Hepatic stellate cell (primary cell): ENCODE measurements at regions not wholly inside any gene's neighbourhood (a gene's known extent, or its start where the extent isn't known, plus 50 kb on each side); places are given as distances from the start of the nearest gene placed in this dataset.

Experiments used
- DNase-seq: peaks from one replicate; pipeline ENCODE4 v3.0.0; 2011; ENCODE audit warnings: low spot score

DNA sequence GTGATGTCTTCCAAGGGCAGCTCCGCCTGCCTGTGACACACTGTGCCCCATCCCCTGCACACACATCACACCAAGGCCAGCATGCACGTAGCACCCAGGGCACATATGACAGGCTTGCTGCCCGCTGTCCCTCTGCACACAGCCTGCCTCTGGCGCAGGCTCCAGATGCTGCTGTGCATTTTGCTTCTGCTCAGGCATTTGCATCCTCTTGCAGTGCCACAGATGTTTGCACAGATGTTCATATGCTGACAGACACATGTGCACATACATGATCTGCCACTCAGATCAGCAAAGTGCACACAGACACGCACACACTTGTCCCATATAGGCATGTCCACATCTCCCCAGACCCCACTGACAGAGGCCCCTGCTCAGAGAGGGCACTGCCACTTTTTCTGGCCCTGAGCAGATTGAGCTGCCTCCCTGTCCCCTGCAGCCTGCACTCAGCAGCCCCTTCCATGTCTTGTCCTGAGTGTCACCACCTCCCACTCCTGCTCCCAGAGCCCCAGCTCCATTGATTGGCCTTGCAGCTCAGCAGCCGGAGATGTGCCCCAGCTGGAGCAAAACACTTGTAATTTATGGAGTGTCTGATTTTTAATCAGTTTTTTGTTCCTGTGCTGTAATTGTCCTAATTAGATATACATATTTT, 115.1 kb upstream of the RPL38 start:
- DNase-seq, result no peak

GRCh38 chr17:74088934-74089329, 114.5 kb upstream of the RPL38 start:
- DNase-seq, result no peak

GRCh38 chr17:74089380-74089779, 114.1 kb upstream of the RPL38 start:
- no peak for DNase-seq

DNA sequence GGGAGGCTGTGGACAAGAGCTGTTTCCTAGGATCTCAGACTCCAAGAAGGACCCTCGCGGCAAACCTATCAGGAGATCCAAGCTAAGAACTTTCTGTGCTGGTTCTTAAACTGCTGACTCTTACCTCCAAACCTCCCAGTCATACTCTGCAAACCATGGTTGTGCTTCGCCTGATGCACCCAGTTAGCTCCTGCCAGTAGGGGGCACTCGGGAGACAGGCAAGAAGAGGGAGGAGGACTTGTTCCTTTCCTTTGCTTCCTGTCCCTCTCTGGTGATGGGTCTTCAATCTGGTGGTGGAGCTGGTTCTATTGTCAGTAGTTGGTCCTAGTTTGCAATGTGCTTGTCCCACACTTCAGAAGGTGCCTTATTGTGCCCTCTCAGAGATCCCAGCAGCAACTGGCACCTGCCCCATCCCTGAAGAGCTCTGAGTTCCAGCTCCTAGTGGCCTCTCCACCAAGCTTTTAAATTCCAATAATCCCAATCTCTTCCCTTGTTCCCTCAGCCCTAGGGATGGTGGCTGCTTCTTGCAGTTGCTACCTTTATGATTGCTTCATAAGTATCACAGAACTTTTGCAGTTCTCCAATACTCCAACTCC, 113.5 kb upstream of the RPL38 start:
- no peak for DNase-seq

DNA sequence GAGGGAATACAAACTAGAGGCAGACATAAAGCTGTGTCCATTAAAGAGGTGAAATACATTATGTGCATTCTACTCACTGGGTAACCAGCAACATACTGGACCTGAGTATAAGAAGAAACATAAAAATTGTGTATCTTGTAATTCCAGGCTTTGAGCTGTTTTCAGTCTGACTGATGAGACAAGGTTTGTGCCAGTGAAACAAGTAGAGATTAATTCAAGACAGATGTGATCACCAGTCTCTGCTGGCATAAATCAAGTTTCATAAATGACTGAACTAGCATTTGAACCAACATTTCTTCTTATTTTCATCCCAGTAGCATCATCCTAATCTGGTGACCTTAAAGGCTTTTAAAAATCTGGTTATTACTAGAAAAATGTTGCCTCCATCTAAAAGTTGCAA, 108.8 kb upstream of the RPL38 start:
- no peak for DNase-seq

DNA sequence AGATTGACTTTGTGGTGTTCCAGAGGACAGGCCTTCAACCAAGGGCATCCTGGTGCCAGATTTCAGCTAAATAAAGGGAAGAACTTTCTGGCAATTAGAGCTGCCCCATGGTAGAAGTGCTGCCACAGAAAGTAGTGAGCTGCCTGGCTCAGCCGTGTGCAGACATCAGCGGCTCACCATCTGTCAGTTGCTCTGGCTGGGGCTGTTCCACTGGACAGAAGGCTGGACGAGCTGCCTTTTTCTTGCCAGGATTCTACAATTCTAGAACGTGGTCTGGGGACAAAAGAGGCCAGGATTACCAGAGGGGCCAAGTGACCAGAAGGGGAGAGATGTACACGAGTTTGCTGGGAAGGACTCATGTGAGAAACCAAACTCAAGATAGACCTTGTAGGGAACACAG, 107.0 kb upstream of the RPL38 start:
- DNase-seq, result no peak

DNA sequence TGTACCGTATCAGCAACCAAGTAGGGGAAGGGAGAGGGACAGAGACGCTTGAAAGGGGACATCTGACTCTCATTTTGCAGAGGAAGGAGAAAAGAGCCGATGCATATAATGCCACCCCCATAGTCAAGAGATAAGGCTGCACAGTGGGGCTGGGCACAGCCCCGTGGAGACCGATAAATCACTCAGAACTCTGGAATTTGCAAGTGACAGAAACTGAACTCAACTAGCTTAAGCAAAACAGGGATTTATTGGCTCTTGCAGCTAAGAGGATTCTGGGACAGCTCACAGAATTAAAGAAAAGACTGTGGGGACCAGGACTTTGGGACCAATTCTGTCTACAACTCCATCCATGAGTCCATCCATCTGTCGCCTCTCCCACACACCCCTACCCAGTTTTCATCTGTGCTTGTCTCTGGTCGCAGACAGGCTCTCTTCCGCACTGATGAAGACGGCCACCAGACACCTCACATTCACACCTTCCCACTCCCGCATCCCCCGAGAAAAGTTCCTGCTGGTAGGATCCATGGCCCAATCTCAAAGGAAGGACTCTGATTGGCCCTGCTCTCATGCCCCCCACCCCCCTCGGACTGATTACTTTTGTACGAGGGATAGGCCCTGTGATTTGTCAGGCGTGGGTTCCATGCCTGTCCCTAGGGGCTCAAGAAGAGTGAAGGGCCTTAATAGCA, 105.9 kb upstream of the RPL38 start:
- DNase-seq, result no peak

GRCh38 chr17:74098136-74099024, 105.1 kb upstream of the RPL38 start:
- DNase-seq, result no peak

DNA sequence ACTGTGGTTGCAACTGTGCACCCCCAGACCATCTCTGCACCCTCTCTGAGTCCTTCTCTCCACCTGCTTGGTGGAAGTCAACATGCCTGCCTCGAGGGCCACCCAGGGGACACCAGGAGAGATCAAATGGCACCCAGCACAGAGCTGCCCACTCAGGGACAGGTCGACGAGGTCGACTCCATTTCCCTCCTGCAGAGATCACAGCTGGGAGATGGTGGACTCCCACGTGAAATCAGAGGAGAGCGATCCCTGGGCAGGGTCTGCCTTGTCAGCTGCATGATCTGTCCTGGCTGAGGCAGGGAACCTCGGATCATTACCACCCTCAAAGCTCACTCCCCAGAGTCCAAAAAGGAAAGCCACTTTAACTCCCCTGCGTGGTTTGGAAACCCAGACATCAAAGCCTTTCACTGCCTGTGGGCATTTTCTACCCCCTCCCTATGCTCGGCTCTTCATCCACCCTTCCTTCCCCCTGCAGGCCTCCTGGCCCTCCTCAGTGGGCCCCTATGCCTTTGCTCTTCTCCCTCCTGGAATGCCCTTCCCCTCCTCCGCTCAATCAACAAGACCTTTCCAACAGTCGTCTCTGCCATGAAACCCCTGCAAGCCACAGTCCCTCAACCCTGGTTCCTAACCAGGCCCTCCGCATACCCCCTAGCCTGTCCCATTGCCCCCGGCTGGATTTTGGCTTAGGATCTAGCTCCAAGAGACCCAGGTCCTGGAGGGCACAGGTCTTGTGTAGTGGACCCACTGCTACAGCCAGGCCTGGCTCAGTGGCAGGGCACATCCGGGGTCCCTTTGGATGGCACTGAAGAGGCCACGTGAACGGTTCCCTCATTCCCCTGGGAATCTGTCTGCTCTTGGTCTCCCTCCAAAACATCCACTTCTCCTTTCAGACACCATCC, 103.8 kb upstream of the RPL38 start:
- DNase-seq, result no peak

- no peak for DNase-seq
Measured at GRCh38 chr17:74104921-74105320, 98.6 kb upstream of the RPL38 start.

GRCh38 chr17:74107107-74107506, 96.4 kb upstream of the RPL38 start:
- DNase-seq, result no peak

DNA sequence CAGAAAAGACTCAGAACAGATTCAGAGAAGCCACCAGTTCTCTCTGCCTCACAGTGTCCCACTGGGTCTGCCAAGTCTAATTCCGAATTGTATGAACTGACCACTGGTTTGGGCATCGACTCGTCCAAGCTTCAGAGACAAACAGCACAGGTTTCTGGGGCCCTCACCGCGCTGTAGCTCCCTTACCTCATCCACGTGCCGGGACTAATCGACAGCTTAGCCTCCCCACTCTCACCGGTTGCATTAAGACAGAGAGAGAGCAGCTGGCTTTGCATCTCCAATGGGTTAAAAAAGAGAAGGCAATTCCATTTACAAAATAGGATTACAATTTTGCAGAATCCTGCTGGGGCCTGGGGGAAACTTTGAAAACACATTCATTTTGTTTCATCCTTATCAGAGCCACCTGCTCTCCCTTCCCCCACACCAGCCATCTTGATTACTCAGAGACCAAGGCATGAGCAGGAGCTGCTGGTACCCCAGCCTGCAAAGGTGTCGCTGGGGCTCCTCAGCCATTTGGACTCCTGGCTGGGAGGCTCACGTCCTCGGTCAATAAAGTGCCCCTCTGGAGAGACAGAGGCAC, 95.3 kb upstream of the RPL38 start:
- DNase-seq, result no peak

DNA sequence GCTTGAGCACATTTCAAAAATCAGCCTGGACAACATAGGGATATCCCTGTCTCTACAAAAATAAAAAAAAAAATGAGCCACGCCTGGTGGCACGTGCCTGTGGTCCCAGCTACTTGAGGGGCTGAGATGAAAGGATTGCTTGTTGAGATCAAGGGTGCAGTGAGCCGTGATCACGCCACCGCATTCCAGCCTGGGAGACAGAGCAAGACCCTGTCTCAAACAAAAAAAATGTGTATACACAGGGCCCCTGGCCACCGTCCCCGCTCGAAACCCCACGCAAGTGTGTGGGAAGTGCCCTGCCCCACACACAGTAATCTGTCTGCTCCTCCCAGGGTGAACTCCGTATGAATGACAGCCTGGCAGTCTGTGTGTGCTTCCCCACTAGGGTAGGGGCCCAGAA, 93.0 kb upstream of the RPL38 start:
- DNase-seq, result no peak

- no peak for DNase-seq
Measured at GRCh38 chr17:74113326-74113725, 90.2 kb upstream of the RPL38 start.

DNA sequence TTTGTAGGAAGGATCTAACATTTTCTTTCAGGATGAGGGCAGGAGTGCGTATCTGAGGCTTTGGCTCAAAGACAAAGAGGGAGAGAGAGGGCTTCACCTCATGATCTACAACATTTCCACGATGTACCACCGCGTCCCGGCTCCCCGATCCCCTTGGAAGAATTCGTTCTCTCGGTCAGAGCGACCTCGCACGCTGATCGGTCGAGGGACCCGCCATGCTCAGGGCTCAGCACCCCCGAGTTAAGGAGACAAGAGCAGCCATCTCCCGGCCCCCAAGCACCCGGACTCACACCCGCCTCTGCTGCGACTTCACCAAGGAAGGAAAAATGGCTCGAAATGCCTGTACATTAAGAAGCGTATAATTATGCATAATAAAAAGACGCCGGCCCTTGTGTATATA, 89.5 kb upstream of the RPL38 start:
- DNase-seq, result no peak

DNA sequence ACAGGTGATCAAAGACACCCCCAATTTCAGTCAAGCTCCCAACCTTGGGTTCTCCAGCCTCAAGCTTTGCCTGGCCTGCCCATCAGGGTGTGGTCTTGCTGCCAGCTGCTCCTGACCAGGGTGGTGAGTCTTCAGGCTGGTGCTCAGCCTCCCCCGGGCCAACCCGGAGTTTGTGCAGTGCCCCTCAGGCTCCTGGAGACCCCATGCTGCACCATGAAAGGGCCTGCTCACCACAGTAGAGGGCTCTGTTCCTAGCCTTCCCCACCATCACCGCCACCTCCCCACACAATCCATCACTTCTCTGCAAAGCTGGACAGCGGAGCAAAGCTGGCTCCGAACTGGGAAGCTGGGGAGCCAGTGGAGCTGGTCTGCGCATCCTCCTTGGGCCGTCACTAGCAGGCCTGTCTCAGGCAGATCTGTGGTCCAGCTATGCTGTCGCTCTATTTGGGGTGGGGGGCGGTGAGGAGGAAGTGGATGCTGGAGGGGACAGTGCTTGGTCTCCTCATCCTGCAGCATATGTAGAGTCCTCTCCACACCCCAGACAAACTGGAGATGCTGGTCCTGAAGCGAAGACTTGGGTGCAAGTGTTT, 88.5 kb upstream of the RPL38 start:
- no peak for DNase-seq

DNA sequence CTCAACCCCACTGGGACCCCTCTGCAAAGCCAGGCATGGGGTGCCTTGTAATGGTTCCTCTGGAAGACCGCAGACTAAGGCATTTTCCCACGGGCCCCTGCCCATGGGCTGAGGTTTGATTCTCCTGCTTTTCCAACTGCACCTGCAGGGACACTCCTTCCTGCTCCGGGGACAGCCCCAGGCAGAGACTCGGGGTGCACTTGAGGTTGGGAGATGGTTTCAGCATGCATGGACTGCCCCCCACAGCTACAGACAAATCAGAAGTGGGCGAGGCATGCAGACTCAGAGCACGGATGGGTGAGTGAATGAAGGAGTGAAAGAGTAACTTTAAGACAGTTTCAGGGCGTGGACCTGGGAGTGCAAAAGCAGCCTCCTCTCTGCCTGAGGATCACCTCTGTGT, 87.9 kb upstream of the RPL38 start:
- no peak for DNase-seq

DNA sequence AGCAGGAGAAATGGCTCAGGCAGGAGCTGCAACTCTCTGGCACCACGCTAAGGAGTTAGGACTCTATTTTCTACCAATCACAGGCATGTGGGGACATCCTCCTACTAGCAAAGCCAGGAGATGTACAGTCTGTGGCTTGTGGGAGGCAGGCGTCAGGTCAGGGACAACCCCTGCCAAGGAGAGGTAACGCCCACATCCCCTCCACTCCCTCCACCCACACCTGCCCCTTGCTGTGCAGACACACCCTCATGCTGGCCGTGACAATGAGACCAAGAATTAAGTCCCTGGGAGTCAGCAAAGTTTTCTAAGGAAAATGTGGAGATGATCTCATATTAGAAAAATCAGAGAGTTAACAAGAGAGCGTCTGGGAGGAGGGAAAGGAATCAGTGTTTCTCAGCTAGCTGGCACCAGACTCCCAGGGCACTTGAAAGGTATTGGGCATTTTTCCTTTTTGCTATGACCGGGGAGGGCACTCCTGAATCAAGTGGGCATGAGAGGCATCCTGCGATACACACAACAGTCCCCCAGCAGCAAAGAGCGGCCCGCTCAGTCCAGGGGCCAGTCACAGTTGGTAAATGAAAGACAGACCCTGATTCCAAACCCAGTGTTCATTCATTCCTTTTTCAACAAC, 87.3 kb upstream of the RPL38 start:
- DNase-seq, result no peak

DNA sequence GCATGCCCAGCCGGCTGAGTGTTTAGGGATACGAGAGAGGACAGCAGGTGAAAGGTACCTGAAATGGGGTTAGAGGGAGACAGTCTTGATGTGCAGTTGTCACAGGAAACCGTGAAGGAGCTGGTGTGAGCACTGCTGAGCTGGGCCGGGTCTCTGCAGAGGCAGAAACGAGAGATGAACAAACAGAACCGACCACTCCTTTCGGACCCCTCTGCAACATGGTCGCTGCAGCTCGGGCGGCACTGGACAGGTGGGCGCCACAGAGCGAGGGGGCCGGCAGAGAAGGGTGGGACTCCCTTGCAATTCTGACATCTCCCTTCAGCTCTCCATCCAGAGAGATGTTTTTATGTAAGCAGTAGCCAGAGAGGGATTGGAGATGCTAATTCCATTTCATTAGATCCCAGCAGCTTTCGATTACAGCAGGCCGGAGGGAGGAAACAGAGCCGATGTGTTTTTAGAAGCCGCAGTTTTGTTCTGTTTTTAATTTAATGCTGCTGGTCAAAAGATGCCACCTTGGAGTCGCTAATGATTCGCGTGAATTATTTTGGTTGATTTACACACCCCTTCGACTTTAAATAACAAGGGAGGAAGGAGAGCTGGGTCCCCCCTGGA, 86.3 kb upstream of the RPL38 start:
- DNase-seq, result no peak

DNA sequence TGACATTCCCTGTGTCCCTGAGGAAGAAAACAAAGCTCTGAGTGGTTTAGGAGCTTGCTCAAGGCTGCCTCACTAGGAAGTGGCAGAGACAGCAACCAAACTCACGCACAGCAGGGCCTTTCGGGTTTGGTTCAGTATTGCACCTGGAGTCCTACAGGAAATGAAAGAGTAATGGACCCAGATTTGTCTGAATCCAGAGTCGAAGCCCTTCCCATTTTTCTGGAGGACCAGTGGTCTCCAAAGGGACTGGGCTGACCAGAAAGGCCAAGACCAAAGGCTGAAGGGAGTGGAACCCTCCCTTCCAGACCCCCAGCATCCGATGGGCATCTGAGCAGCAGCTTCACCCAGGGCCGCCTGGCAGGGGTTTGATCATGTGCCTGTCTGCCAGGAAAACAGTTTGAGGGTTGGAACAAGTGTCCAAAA, 85.5 kb upstream of the RPL38 start:
- DNase-seq, result no peak
